Spleen (tissue), 11 donors: ENCODE measurements at regions not wholly inside any gene's neighbourhood (a gene's known extent, or its start where the extent isn't known, plus 50 kb on each side); places are given as distances from the start of the nearest gene placed in this dataset.

Source experiments
- DNase-seq: peaks from one replicate; pipeline ENCODE4 v3.0.0-alpha.2; 2020
- H3K27ac ChIP-seq, 8 donors: fragments of 200-600 bp; sonication (generic) in 7 of 8; 1 replicate in 4 of 8; 2 replicates in 4 of 8; pipeline versions ENCODE4 v1.5.0 to v1.8.0; 2016 to 2021; ENCODE audit warnings: inconsistent platforms in 4 of 8, mild to moderate bottlenecking in 4 of 8, moderate library complexity in 1 of 8
- H3K27me3 ChIP-seq, 7 donors: fragments of 200-600 bp; sonication (generic) in 6 of 7; replicated peaks in 1 of 7; 1 replicate in 4 of 7; 2 replicates in 3 of 7; pipeline versions ENCODE4 v1.5.0 to v1.8.0; 2016 to 2021; ENCODE audit warnings: inconsistent platforms in 3 of 7, mild to moderate bottlenecking in 1 of 7
- H3K36me3 ChIP-seq, 6 donors: fragments of 200-600 bp; sonication (generic) in 5 of 6; 1 replicate in 4 of 6; 2 replicates in 2 of 6; pipeline versions ENCODE4 v1.5.0 to v1.8.0; 2016 to 2021; ENCODE audit warnings: inconsistent platforms in 2 of 6
- H3K4me1 ChIP-seq, 6 donors: fragments of 200-600 bp; sonication (generic) in 5 of 6; 1 replicate in 3 of 6; 2 replicates in 3 of 6; pipeline versions ENCODE4 v1.5.0 to v1.8.0; 2016 to 2021; ENCODE audit warnings: inconsistent platforms in 3 of 6
- H3K4me3 ChIP-seq, 8 donors: fragments of 200-600 bp; sonication (generic) in 7 of 8; 1 replicate in 4 of 8; 2 replicates in 4 of 8; pipeline versions ENCODE4 v1.5.0 to v1.8.0; 2016 to 2021; ENCODE audit warnings: inconsistent platforms in 4 of 8, mild to moderate bottlenecking in 4 of 8, moderate library complexity in 2 of 8
- H3K9me3 ChIP-seq, 8 donors: fragments of 200-600 bp; sonication (generic) in 7 of 8; 1 replicate in 4 of 8; 2 replicates in 4 of 8; pipeline versions ENCODE4 v1.5.0 to v1.8.0; 2016 to 2021; ENCODE audit warnings: inconsistent platforms in 4 of 8
- CTCF ChIP-seq, 11 experiments: fragments of 200-600 bp in 7 of 11; fragments of 450-650 bp in 4 of 11; sonication (generic) in 4 of 11; IDR thresholded peaks in 8 of 11; conservative IDR thresholded peaks in 3 of 11; 1 replicate in 7 of 11; 2 replicates in 4 of 11; pipeline versions ENCODE4 v1.4.0 to v1.8.0; 2016 to 2021; ENCODE audit warnings: antibody characterized with exemption in 11 of 11, inconsistent platforms in 4 of 11, mild to moderate bottlenecking in 1 of 11
- POLR2A ChIP-seq, 3 donors: fragments of 450-650 bp; IDR thresholded peaks; one replicate each; pipeline ENCODE4 v1.5.1; 2017; ENCODE audit warnings: antibody characterized with exemption in 3 of 3, mild to moderate bottlenecking in 1 of 3
- POLR2AphosphoS5 ChIP-seq, 3 donors: sonication (generic); formaldehyde crosslinking; IDR thresholded peaks; one replicate each; pipeline ENCODE4 v1.5.1; 2017; ENCODE audit warnings: antibody characterized with exemption in 3 of 3
- WGBS, 5 donors: extraction: QIAGEN DNeasy Blood & Tissue Kit in 3 of 5; methylation state at CpG; one replicate each; pipeline versions ENCODE4 v1.1.5 to v1.1.7; 2013 to 2018; 5-methylcytosine and 5-hydroxymethylcytosine counted together
- intact Hi-C: fragments of 100-400 bp; cut with DNase I; formaldehyde crosslinking; loops from one replicate; pipeline ENCODE4 v1.15.0; 2023; ENCODE audit warnings: low total_unique reads
- donor health status: healthy with polysubstance abuse.
- donor health status: DM: no; HTN: no; CAD: no; lungs with moderate emphysema.
- donor health status: DM: no; HTN: no; CAD: no.
- donor health status: Bipolar disorder and iron deficiency.
- donor health status: healthy.
- donor health status: DM: no; HTN: no; CAD: no.
- donor health status: DM: yes; HTN: yes; CAD: no.

DNA sequence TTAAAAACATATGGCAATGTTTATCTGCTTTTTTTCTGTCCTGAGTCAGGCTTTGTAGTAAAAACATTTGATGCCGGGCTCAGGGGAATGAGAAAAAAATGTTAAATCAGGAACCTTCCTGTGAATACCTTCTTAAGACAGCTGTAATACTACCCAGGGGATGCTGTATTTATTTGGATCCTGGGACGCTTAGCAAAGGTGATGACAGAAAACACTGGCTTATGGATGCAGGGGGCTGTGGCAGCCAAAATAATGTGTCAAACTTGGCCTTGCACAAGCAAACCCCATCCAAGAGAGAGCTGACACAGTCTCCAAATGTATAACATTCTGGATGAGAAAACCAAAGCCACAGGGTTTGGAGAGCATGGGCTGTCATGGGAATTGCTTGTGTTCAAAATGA, 438.2 kb upstream of the PROK2 start:
- H3K27me3 ChIP-seq: peaks cover 0 to 4% (median 0%) of the 10 kb centered on the region in 7 donors
- WGBS, 5 donors: 94 to 99% (median 96%) methylated on average over 2 of the region's 2 CpGs
- intact Hi-C loops: no loop called here
- no peak for TF ChIP-seq POLR2AphosphoS5 (IDR thresholded peaks at IDR 0.05)
- no peak for TF ChIP-seq CTCF (IDR thresholded peaks at IDR 0.05 in 8 of 11, conservative IDR thresholded peaks at IDR 0.05 in 3 of 11)
- TF ChIP-seq POLR2A (IDR thresholded peaks at IDR 0.05): no peak
- no peak overlapping the region for H3K27ac ChIP-seq
- H3K9me3 ChIP-seq: peaks cover 5 to 39% (median 34%) of the 10 kb centered on the region in 8 donors
- DNase-seq: no peak
- no peaks in the 10 kb centered on the region for H3K36me3 ChIP-seq
- H3K4me1 ChIP-seq: peaks cover 0 to 8% (median 5%) of the 10 kb centered on the region in 6 donors
- H3K4me3 ChIP-seq: no peak overlapping the region

GRCh38 chr3:72222410-72222809, 437.5 kb upstream of the PROK2 start:
- no peak overlapping the region for H3K4me3 ChIP-seq
- no peaks in the 10 kb centered on the region for H3K27me3 ChIP-seq
- DNase-seq: no peak
- H3K9me3 ChIP-seq: peaks cover 5 to 39% (median 34%) of the 10 kb centered on the region in 8 donors
- intact Hi-C loops: no loop called here
- peaks cover 0 to 3% (median 0%) of the 10 kb centered on the region in 6 donors for H3K4me1 ChIP-seq
- TF ChIP-seq POLR2A (IDR thresholded peaks at IDR 0.05) (no peak), POLR2AphosphoS5 (IDR thresholded peaks at IDR 0.05) (no peak), CTCF (IDR thresholded peaks at IDR 0.05 in 8 of 11, conservative IDR thresholded peaks at IDR 0.05 in 3 of 11) (no peak)
- no peak overlapping the region for H3K27ac ChIP-seq
- WGBS, 5 donors: 83 to 89% (median 88%) methylated on average over 9 of the region's 9 CpGs
- H3K36me3 ChIP-seq: no peaks in the 10 kb centered on the region

- 82 to 92% (median 91%) methylated on average over 6 of the region's 6 CpGs for WGBS, 5 donors
- intact Hi-C loops: no loop called here
- Histone ChIP-seq H3K27me3 (no peaks in the 10 kb centered on the region), H3K27ac (no peak overlapping the region), H3K4me1 (no peaks in the 10 kb centered on the region), H3K36me3 (no peaks in the 10 kb centered on the region), H3K9me3 (peaks cover 2 to 31% (median 27%) of the 10 kb centered on the region in 8 donors), H3K4me3 (no peak overlapping the region)
- TF ChIP-seq POLR2A (IDR thresholded peaks at IDR 0.05) (no peak), POLR2AphosphoS5 (IDR thresholded peaks at IDR 0.05) (no peak), CTCF (IDR thresholded peaks at IDR 0.05 in 8 of 11, conservative IDR thresholded peaks at IDR 0.05 in 3 of 11) (no peak)
- no peak for DNase-seq
These were observed 436.0 kb upstream of the PROK2 start for GRCh38 chr3:72220946-72221345.

GRCh38 chr3:72219752-72220151, 434.8 kb upstream of the PROK2 start:
- Histone ChIP-seq H3K4me1 (peaks cover 0 to 2% (median 0%) of the 10 kb centered on the region in 6 donors), H3K9me3 (peaks cover 0 to 19% (median 15%) of the 10 kb centered on the region in 8 donors), H3K27ac (no peak overlapping the region), H3K4me3 (no peak overlapping the region), H3K36me3 (no peaks in the 10 kb centered on the region), H3K27me3 (no peaks in the 10 kb centered on the region)
- no peak for DNase-seq
- WGBS, 5 donors: 83 to 92% (median 85%) methylated on average over 3 of the region's 3 CpGs
- intact Hi-C loops: no loop called here
- TF ChIP-seq CTCF (IDR thresholded peaks at IDR 0.05 in 8 of 11, conservative IDR thresholded peaks at IDR 0.05 in 3 of 11) (no peak), POLR2AphosphoS5 (IDR thresholded peaks at IDR 0.05) (no peak), POLR2A (IDR thresholded peaks at IDR 0.05) (no peak)
